NCI-H345 treated with DMSO at 0.1 percent for 48 hours (cell line): ENCODE measurements at regions not wholly inside any gene's neighbourhood (a gene's known extent, or its start where the extent isn't known, plus 50 kb on each side); places are given as distances from the start of the nearest gene placed in this dataset.

Experiments used
- DNase-seq: peaks from one replicate; lab custom pipeline; 2025; ENCODE audit not compliant: unreplicated experiment; lab: John Stamatoyannopoulos, UW

- DNase-seq = no peak
Observed at GRCh38 chr6:7047966-7048365, 59.8 kb upstream of the RREB1 start.

- DNase-seq = no peak
Observed at GRCh38 chr6:7048894-7049293, 58.9 kb upstream of the RREB1 start.

- DNase-seq = no peak
Observed at GRCh38 chr6:7050004-7050403, 57.8 kb upstream of the RREB1 start.

- DNase-seq = no peak
Observed at GRCh38 chr6:7050872-7051779, 56.6 kb upstream of the RREB1 start.

- no peak for DNase-seq
Observed at GRCh38 chr6:7051780-7052442, 55.9 kb upstream of the RREB1 start.

- no peak for DNase-seq
Observed at GRCh38 chr6:7052443-7053011, 55.2 kb upstream of the RREB1 start.

GRCh38 chr6:7053125-7053774 lies 54.5 kb upstream of the RREB1 start:
- no peak for DNase-seq
